IPS-18a (cell line): ENCODE measurements at regions not wholly inside any gene's neighbourhood (a gene's known extent, or its start where the extent isn't known, plus 50 kb on each side); places are given as distances from the start of the nearest gene placed in this dataset.

Source experiments
- H3K27ac ChIP-seq: one replicate; pipeline ENCODE4 v1.5.1; 2013; ENCODE audit warnings: low read length
- H3K27me3 ChIP-seq: one replicate; pipeline ENCODE4 v1.6.1; 2013; ENCODE audit warnings: mild to moderate bottlenecking, low read length; ENCODE audit not compliant: control insufficient read depth, insufficient read depth
- H3K36me3 ChIP-seq: one replicate; pipeline ENCODE4 v1.6.1; 2013; ENCODE audit warnings: low read depth, low read length; ENCODE audit not compliant: control insufficient read depth
- H3K4me1 ChIP-seq: one replicate; pipeline ENCODE4 v1.6.1; 2013; ENCODE audit warnings: low read depth, low read length; ENCODE audit not compliant: control insufficient read depth
- H3K4me3 ChIP-seq: one replicate; pipeline ENCODE4 v1.5.1; 2013; ENCODE audit warnings: low read length
- H3K9ac ChIP-seq: one replicate; pipeline ENCODE4 v1.6.1; 2013; ENCODE audit warnings: mild to moderate bottlenecking, low read length, moderate library complexity
- H3K9me3 ChIP-seq: one replicate; pipeline ENCODE4 v1.6.1; 2013; ENCODE audit warnings: low read depth, low read length; ENCODE audit not compliant: control insufficient read depth

GRCh38 chr2:186304064-186304463 is 182.0 kb upstream of the ZC3H15 start:
- Histone ChIP-seq H3K9ac (no peak overlapping the region), H3K4me1 (peaks cover 33% of the 10 kb centered on the region), H3K27me3 (no peaks in the 10 kb centered on the region), H3K9me3 (no peaks in the 10 kb centered on the region), H3K4me3 (no peak overlapping the region), H3K27ac (no peak overlapping the region), H3K36me3 (no peaks in the 10 kb centered on the region)

- H3K4me3 ChIP-seq: peak overlapping the region; percentile 19
- H3K9ac ChIP-seq: no peak overlapping the region
- H3K9me3 ChIP-seq: no peaks in the 10 kb centered on the region
- H3K36me3 ChIP-seq: no peaks in the 10 kb centered on the region
- H3K4me1 ChIP-seq: peaks cover 33% of the 10 kb centered on the region
- H3K27me3 ChIP-seq: no peaks in the 10 kb centered on the region
- peak overlapping the region; percentile 16 for H3K27ac ChIP-seq
Observed at GRCh38 chr2:186306754-186307153, 179.3 kb upstream of the ZC3H15 start.

DNA sequence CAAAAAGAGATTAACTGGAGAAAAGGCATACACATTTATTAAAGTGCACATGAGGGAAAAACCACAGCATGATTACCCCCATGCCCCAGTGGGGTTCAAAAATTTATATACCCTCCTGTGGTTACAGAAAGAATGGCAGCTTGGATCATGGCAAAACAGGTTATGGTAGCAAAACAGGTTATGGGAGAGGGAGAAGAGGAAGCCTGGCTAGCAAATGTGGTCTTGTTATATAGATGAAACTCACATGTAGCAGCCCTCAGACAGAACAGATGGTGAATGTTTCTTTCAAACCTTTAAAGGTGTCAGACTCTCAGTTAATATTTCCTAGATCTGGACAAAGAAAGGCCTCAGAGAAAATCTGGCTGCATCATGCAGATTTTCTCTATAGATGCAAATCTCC is 178.2 kb upstream of the ZC3H15 start:
- Histone ChIP-seq H3K4me3 (no peak overlapping the region), H3K36me3 (no peaks in the 10 kb centered on the region), H3K9ac (no peak overlapping the region), H3K27me3 (no peaks in the 10 kb centered on the region), H3K4me1 (peaks cover 33% of the 10 kb centered on the region), H3K27ac (peak overlapping the region; percentile 16), H3K9me3 (peaks cover 2% of the 10 kb centered on the region)

DNA sequence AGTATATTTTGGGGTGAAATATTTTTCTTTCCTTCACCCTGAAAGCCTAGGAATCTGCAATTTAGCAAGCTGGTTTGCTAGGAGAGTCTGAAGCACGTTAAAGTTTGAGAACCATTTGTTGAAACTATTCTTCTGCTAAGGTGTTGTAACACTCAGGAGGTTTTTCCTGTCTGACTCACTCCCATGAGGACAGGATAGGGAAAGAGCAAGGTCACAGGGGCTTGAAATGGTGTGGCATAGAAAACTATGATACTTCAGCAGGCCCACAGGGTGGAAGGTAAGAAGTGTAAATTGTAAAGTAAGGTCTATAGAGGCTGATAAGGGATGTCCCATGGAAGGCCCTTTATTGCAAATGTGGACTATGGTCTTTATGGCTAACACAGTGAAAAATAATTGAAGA is 177.7 kb upstream of the ZC3H15 start:
- H3K27ac ChIP-seq: peak overlapping the region; percentile 16
- H3K27me3 ChIP-seq: no peaks in the 10 kb centered on the region
- peaks cover 2% of the 10 kb centered on the region for H3K9me3 ChIP-seq
- H3K36me3 ChIP-seq: no peaks in the 10 kb centered on the region
- H3K4me3 ChIP-seq: no peak overlapping the region
- no peak overlapping the region for H3K9ac ChIP-seq
- peaks cover 33% of the 10 kb centered on the region for H3K4me1 ChIP-seq

GRCh38 chr2:186309901-186310300 is 176.2 kb upstream of the ZC3H15 start:
- Histone ChIP-seq H3K4me1 (peaks cover 33% of the 10 kb centered on the region), H3K9me3 (peaks cover 2% of the 10 kb centered on the region), H3K36me3 (no peaks in the 10 kb centered on the region), H3K27ac (no peak overlapping the region), H3K27me3 (no peaks in the 10 kb centered on the region), H3K4me3 (no peak overlapping the region), H3K9ac (no peak overlapping the region)

GRCh38 chr2:186319105-186319504 is 167.0 kb upstream of the ZC3H15 start:
- H3K9ac ChIP-seq: no peak overlapping the region
- H3K4me3 ChIP-seq: no peak overlapping the region
- H3K9me3 ChIP-seq: peaks cover 3% of the 10 kb centered on the region
- H3K27ac ChIP-seq: no peak overlapping the region
- no peaks in the 10 kb centered on the region for H3K36me3 ChIP-seq
- no peaks in the 10 kb centered on the region for H3K4me1 ChIP-seq
- H3K27me3 ChIP-seq: no peaks in the 10 kb centered on the region

GRCh38 chr2:186325827-186326535 is 160.1 kb upstream of the ZC3H15 start:
- Histone ChIP-seq H3K4me1 (no peaks in the 10 kb centered on the region), H3K36me3 (no peaks in the 10 kb centered on the region), H3K27ac (no peak overlapping the region), H3K4me3 (no peak overlapping the region), H3K27me3 (no peaks in the 10 kb centered on the region), H3K9me3 (no peaks in the 10 kb centered on the region), H3K9ac (no peak overlapping the region)

DNA sequence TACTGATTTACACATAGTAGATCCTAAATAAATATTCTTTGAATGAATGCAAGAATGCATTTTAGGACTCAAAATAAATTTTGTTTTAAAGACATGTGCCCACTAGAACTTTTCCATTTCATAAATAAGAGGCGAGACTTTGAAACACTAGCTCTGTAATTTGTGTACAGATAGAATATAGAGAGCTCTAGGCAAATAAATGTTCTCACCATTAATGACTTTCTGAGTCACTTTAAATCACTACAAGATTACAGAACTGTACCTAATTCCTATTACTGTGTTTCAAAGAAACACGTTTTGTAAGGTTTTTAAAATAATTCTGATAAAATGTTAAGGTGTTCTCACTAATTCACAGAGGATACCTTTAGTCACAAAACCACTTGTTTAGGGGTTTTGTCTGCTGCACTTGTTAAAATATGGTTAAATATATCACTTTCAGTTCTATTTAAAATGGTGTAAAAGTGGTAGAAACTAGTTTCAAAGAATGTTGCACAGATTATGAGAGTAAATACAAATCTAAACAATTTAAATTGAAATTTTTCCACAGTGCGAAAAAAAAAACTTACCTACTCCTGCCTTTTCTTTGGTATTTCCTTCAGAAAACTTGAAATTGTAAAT is 158.7 kb upstream of the ZC3H15 start:
- Histone ChIP-seq H3K27ac (peak overlapping the region; percentile 10), H3K27me3 (no peaks in the 10 kb centered on the region), H3K4me3 (no peak overlapping the region), H3K4me1 (no peaks in the 10 kb centered on the region), H3K9ac (no peak overlapping the region), H3K36me3 (no peaks in the 10 kb centered on the region), H3K9me3 (no peaks in the 10 kb centered on the region)

DNA sequence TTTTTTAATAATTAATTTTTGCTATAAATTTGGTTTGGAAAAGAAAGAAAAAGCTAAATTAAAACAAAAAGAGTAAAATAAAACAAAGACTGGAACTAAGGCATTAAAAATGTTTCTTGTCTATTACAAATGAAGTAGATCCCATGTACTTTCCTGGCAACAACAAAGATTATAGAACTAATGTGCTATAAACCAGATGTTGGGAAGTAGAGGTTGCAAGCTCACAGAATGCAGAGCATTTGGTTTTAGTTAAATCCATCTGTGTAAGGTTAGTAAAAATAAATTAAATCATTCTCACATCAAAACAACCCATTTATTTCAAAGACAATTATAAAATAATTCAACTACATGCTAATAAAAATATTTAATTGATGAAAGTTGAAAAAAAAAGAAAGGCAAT is 157.2 kb upstream of the ZC3H15 start:
- Histone ChIP-seq H3K4me1 (no peaks in the 10 kb centered on the region), H3K9me3 (no peaks in the 10 kb centered on the region), H3K9ac (no peak overlapping the region), H3K27me3 (no peaks in the 10 kb centered on the region), H3K27ac (no peak overlapping the region), H3K36me3 (no peaks in the 10 kb centered on the region), H3K4me3 (no peak overlapping the region)

- no peaks in the 10 kb centered on the region for H3K4me1 ChIP-seq
- H3K27ac ChIP-seq: no peak overlapping the region
- no peak overlapping the region for H3K4me3 ChIP-seq
- H3K9me3 ChIP-seq: no peaks in the 10 kb centered on the region
- H3K9ac ChIP-seq: no peak overlapping the region
- no peaks in the 10 kb centered on the region for H3K27me3 ChIP-seq
- H3K36me3 ChIP-seq: no peaks in the 10 kb centered on the region
Observed at GRCh38 chr2:186330050-186330449, 156.0 kb upstream of the ZC3H15 start.

GRCh38 chr2:186339716-186340115 is 146.3 kb upstream of the ZC3H15 start:
- no peak overlapping the region for H3K27ac ChIP-seq
- H3K4me3 ChIP-seq: no peak overlapping the region
- H3K9ac ChIP-seq: no peak overlapping the region
- no peaks in the 10 kb centered on the region for H3K36me3 ChIP-seq
- no peaks in the 10 kb centered on the region for H3K4me1 ChIP-seq
- no peaks in the 10 kb centered on the region for H3K27me3 ChIP-seq
- H3K9me3 ChIP-seq: no peaks in the 10 kb centered on the region

GRCh38 chr2:186342029-186342428 is 144.0 kb upstream of the ZC3H15 start:
- Histone ChIP-seq H3K27ac (no peak overlapping the region), H3K36me3 (no peaks in the 10 kb centered on the region), H3K9me3 (no peaks in the 10 kb centered on the region), H3K4me1 (no peaks in the 10 kb centered on the region), H3K9ac (no peak overlapping the region), H3K4me3 (no peak overlapping the region), H3K27me3 (no peaks in the 10 kb centered on the region)
